Skeletal muscle tissue (tissue), 3 donors: ENCODE measurements at regions not wholly inside any gene's neighbourhood (a gene's known extent, or its start where the extent isn't known, plus 50 kb on each side); places are given as distances from the start of the nearest gene placed in this dataset.
A peak's percentile ranks its signal among the peaks of the same experiment; 100 is the strongest.

Source experiments
- H3K27ac ChIP-seq: one replicate; pipeline ENCODE4 v1.7.0; 2013; ENCODE audit warnings: mild to moderate bottlenecking, low read depth, low read length, inconsistent platforms
- H3K27me3 ChIP-seq, 3 donors: one replicate each; pipeline ENCODE4 v1.7.0; 2013; ENCODE audit warnings: low read length in 3 of 3; ENCODE audit not compliant: control insufficient read depth in 3 of 3, insufficient read depth in 3 of 3
- H3K36me3 ChIP-seq, 3 donors: one replicate each; pipeline ENCODE4 v1.7.0; 2013; ENCODE audit warnings: low read length in 3 of 3; ENCODE audit not compliant: control insufficient read depth in 3 of 3, insufficient read depth in 3 of 3
- H3K4me1 ChIP-seq, 3 donors: one replicate each; pipeline ENCODE4 v1.7.0; 2013; ENCODE audit warnings: low read length in 3 of 3, mild to moderate bottlenecking in 3 of 3; ENCODE audit not compliant: control insufficient read depth in 3 of 3, insufficient read depth in 3 of 3
- H3K4me3 ChIP-seq, 3 donors: one replicate each; pipeline ENCODE4 v1.7.0; 2013; ENCODE audit warnings: low read length in 3 of 3
- H3K9ac ChIP-seq, 3 donors: one replicate each; pipeline ENCODE4 v1.7.0; 2013; ENCODE audit warnings: low read length in 3 of 3, mild to moderate bottlenecking in 3 of 3, moderate library complexity in 2 of 3, low read depth in 1 of 3
- H3K9me3 ChIP-seq, 3 donors: one replicate each; pipeline ENCODE4 v1.7.0; 2013; ENCODE audit warnings: low read length in 3 of 3; ENCODE audit not compliant: control insufficient read depth in 3 of 3
- donor health status: Osteomylitis.

GRCh38 chr5:142498298-142498697 lies 173.5 kb upstream of the SPRY4 start:
- Histone ChIP-seq H3K36me3 (no peaks in the 10 kb centered on the region), H3K4me1 (peaks cover 10 to 12% (median 10%) of the 10 kb centered on the region in 3 donors), H3K9me3 (no peaks in the 10 kb centered on the region), H3K27ac (no peak overlapping the region), H3K4me3 (no peak overlapping the region), H3K27me3 (no peaks in the 10 kb centered on the region), H3K9ac (no peak overlapping the region)

- Histone ChIP-seq H3K27ac (no peak overlapping the region), H3K4me3 (no peak overlapping the region), H3K36me3 (no peaks in the 10 kb centered on the region), H3K9me3 (no peaks in the 10 kb centered on the region), H3K9ac (no peak overlapping the region), H3K27me3 (no peaks in the 10 kb centered on the region), H3K4me1 (peaks cover 10 to 18% (median 17%) of the 10 kb centered on the region in 3 donors)
Measured at GRCh38 chr5:142495531-142495930, 170.7 kb upstream of the SPRY4 start.

- no peaks in the 10 kb centered on the region for H3K27me3 ChIP-seq
- H3K4me3 ChIP-seq: no peak overlapping the region
- no peak overlapping the region for H3K27ac ChIP-seq
- H3K4me1 ChIP-seq: peaks cover 0 to 7% (median 7%) of the 10 kb centered on the region in 3 donors
- H3K9ac ChIP-seq: no peak overlapping the region
- no peaks in the 10 kb centered on the region for H3K9me3 ChIP-seq
- no peaks in the 10 kb centered on the region for H3K36me3 ChIP-seq
Measured at GRCh38 chr5:142493875-142494518, 169.2 kb upstream of the SPRY4 start.

- Histone ChIP-seq H3K27me3 (no peaks in the 10 kb centered on the region), H3K9ac (peak overlapping the region in 2 of 3 donors; percentile 33 to 40), H3K4me3 (no peak overlapping the region)
Measured at GRCh38 chr5:142492781-142493281, 168.0 kb upstream of the SPRY4 start.

GRCh38 chr5:142491679-142492078 lies 166.9 kb upstream of the SPRY4 start:
- Histone ChIP-seq H3K27ac (peak overlapping the region; percentile 41), H3K4me1 (peaks cover 0 to 7% (median 6%) of the 10 kb centered on the region in 3 donors), H3K36me3 (no peaks in the 10 kb centered on the region), H3K4me3 (no peak overlapping the region), H3K9ac (no peak overlapping the region), H3K27me3 (no peaks in the 10 kb centered on the region), H3K9me3 (no peaks in the 10 kb centered on the region)

More at GRCh38 chr5:142492781-142493281, 168.0 kb upstream of the SPRY4 start:
- peaks cover 0 to 7% (median 6%) of the 10 kb centered on the region in 3 donors for H3K4me1 ChIP-seq
- H3K36me3 ChIP-seq: no peaks in the 10 kb centered on the region
- no peaks in the 10 kb centered on the region for H3K9me3 ChIP-seq
- no peak overlapping the region for H3K27ac ChIP-seq

GRCh38 chr5:142491270-142491669 lies 166.4 kb upstream of the SPRY4 start:
- Histone ChIP-seq H3K9me3 (no peaks in the 10 kb centered on the region), H3K9ac (no peak overlapping the region), H3K4me3 (no peak overlapping the region), H3K27ac (peak overlapping the region; percentile 11), H3K4me1 (peaks cover 0 to 7% (median 6%) of the 10 kb centered on the region in 3 donors), H3K36me3 (no peaks in the 10 kb centered on the region), H3K27me3 (no peaks in the 10 kb centered on the region)

- no peaks in the 10 kb centered on the region for H3K36me3 ChIP-seq
- H3K9ac ChIP-seq: no peak overlapping the region
- peaks cover 0 to 4% (median 0%) of the 10 kb centered on the region in 3 donors for H3K4me1 ChIP-seq
- no peak overlapping the region for H3K4me3 ChIP-seq
- H3K9me3 ChIP-seq: peaks cover 0 to 3% (median 0%) of the 10 kb centered on the region in 3 donors
- H3K27me3 ChIP-seq: no peaks in the 10 kb centered on the region
- no peak overlapping the region for H3K27ac ChIP-seq
Measured at GRCh38 chr5:142486581-142486980, 161.8 kb upstream of the SPRY4 start.

- Histone ChIP-seq H3K4me1 (no peaks in the 10 kb centered on the region), H3K36me3 (no peaks in the 10 kb centered on the region), H3K9ac (no peak overlapping the region), H3K27ac (no peak overlapping the region), H3K4me3 (no peak overlapping the region), H3K9me3 (peaks cover 0 to 3% (median 0%) of the 10 kb centered on the region in 3 donors), H3K27me3 (no peaks in the 10 kb centered on the region)
Measured at GRCh38 chr5:142486020-142486419, 161.2 kb upstream of the SPRY4 start.

- no peaks in the 10 kb centered on the region for H3K4me1 ChIP-seq
- no peak overlapping the region for H3K9ac ChIP-seq
- H3K27ac ChIP-seq: no peak overlapping the region
- no peak overlapping the region for H3K4me3 ChIP-seq
- H3K9me3 ChIP-seq: peaks cover 0 to 3% (median 0%) of the 10 kb centered on the region in 3 donors
- H3K36me3 ChIP-seq: no peaks in the 10 kb centered on the region
- H3K27me3 ChIP-seq: no peaks in the 10 kb centered on the region
Measured at GRCh38 chr5:142484821-142485387, 160.1 kb upstream of the SPRY4 start.

GRCh38 chr5:142482207-142482606 lies 157.4 kb upstream of the SPRY4 start:
- Histone ChIP-seq H3K9me3 (peaks cover 0 to 7% (median 0%) of the 10 kb centered on the region in 3 donors), H3K9ac (no peak overlapping the region), H3K27me3 (no peaks in the 10 kb centered on the region), H3K36me3 (no peaks in the 10 kb centered on the region), H3K27ac (no peak overlapping the region), H3K4me3 (no peak overlapping the region), H3K4me1 (no peaks in the 10 kb centered on the region)
